ENCODE measurements at regions not wholly inside any gene's neighbourhood (a gene's known extent, or its start where the extent isn't known, plus 50 kb on each side); places are given as distances from the start of the nearest gene placed in this dataset.

DNA sequence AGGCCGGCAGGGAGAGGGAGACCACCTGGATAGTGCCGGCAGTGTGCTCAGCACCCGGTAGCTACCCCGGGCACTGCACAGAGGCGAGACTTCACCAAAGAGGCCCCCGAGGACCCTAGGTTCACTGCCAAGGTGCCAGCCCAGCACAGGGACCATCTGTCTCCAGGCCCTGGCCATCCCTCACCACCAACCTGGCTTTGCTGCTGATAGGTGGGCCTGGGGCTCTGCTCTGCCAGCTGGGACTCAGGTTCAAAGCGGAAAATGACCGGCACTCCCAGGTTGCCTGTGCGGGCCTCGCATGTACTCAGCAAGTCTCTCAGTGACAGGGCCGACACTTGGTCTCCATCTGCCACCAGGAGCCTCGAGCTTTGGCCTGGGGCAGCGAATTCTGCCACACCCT lies 812.2 kb downstream of the BRD1 start:
- no peak for ATAC-seq (ENCODE audit: low read depth)
- H3K9me3 ChIP-seq (ENCODE audit: severe bottlenecking): no peaks in the 10 kb centered on the region

DNA sequence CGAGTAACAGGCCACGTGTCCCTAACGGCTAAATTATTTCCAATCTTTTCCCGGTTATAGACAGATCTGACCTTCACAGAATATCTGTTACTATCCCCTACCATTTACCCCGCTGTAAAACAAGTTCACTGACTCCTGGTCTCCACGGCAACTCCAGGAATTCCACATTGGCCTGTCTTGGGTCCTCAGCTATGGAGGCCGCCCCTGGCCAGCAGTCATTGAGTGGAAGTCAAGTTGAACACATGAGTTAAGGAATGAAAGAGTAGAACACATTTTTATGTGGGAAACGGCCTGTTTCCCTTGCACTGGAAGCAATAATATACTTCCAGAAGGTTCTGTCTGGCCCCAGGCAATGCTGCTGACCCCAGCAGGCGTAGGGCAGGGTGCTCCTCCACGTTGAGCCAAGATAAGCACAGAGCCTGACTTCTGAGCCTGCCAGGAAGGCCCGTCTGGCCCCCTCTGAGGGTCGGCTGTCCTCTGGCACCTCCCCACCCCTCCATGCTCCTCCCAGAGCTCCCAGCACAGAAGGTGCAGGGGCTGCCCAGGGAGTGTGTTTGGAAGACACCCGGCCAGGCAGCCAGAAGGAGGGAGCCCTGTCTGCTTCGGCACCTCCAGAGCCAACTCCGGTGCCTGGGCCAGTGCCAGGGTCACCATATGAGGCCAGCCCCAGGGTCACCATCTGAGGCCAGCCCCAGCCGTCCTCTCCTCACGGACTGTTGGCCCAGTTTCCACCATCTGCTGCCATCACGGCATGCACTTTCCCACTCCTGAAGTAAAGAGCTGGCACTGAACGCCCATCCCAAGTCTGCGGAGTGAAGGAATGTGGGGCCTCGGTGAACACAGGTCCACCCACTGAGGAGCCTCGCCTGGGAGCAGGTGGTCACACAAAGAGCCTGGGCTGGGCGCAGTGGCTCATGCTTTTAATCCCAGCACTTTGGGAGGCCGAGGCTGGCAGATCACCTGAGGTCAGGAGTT lies 813.2 kb downstream of the BRD1 start:
- no peaks in the 10 kb centered on the region for H3K9me3 ChIP-seq (ENCODE audit: severe bottlenecking)
- no peak for ATAC-seq (ENCODE audit: low read depth)

More for the DNA sequence above, 812.2 kb downstream of the BRD1 start:
- TF ChIP-seq, protein P1, sequence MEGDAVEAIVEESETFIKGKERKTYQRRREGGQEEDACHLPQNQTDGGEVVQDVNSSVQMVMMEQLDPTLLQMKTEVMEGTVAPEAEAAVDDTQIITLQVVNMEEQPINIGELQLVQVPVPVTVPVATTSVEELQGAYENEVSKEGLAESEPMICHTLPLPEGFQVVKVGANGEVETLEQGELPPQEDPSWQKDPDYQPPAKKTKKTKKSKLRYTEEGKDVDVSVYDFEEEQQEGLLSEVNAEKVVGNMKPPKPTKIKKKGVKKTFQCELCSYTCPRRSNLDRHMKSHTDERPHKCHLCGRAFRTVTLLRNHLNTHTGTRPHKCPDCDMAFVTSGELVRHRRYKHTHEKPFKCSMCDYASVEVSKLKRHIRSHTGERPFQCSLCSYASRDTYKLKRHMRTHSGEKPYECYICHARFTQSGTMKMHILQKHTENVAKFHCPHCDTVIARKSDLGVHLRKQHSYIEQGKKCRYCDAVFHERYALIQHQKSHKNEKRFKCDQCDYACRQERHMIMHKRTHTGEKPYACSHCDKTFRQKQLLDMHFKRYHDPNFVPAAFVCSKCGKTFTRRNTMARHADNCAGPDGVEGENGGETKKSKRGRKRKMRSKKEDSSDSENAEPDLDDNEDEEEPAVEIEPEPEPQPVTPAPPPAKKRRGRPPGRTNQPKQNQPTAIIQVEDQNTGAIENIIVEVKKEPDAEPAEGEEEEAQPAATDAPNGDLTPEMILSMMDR (IDR thresholded peaks at IDR 0.05; ENCODE audit: poor library complexity, severe bottlenecking): no peak
- H3K27ac ChIP-seq (ENCODE audit: poor library complexity, severe bottlenecking): no peak overlapping the region
- no peaks in the 10 kb centered on the region for H3K36me3 ChIP-seq (ENCODE audit: low read depth)
- no peak for DNase-seq (ENCODE audit: low spot score)
- no peak overlapping the region for H3K4me3 ChIP-seq (ENCODE audit: severe bottlenecking)
- no peaks in the 10 kb centered on the region for H3K4me1 ChIP-seq (ENCODE audit: insufficient read depth, poor library complexity, severe bottlenecking)
- H3K27me3 ChIP-seq (ENCODE audit: insufficient read depth, poor library complexity, severe bottlenecking): peaks cover 2% of the 10 kb centered on the region

GRCh38 chr22:49013707-49014106 lies 814.0 kb downstream of the BRD1 start:
- Histone ChIP-seq H3K4me3 (ENCODE audit: severe bottlenecking) (no peak overlapping the region), H3K4me1 (ENCODE audit: insufficient read depth, poor library complexity, severe bottlenecking) (no peaks in the 10 kb centered on the region), H3K9me3 (ENCODE audit: severe bottlenecking) (no peaks in the 10 kb centered on the region), H3K36me3 (ENCODE audit: low read depth) (no peaks in the 10 kb centered on the region), H3K27me3 (ENCODE audit: insufficient read depth, poor library complexity, severe bottlenecking) (peaks cover 2% of the 10 kb centered on the region), H3K27ac (ENCODE audit: poor library complexity, severe bottlenecking) (no peak overlapping the region)
- DNase-seq (ENCODE audit: low spot score) (no peak), ATAC-seq (ENCODE audit: low read depth) (no peak)
- TF ChIP-seq, protein P1 (IDR thresholded peaks at IDR 0.05; ENCODE audit: poor library complexity, severe bottlenecking): no peak

More for the DNA sequence above, 813.2 kb downstream of the BRD1 start:
- Histone ChIP-seq H3K4me1 (ENCODE audit: insufficient read depth, poor library complexity, severe bottlenecking) (no peaks in the 10 kb centered on the region), H3K4me3 (ENCODE audit: severe bottlenecking) (no peak overlapping the region), H3K36me3 (ENCODE audit: low read depth) (no peaks in the 10 kb centered on the region), H3K27me3 (ENCODE audit: insufficient read depth, poor library complexity, severe bottlenecking) (peaks cover 2% of the 10 kb centered on the region), H3K27ac (ENCODE audit: poor library complexity, severe bottlenecking) (no peak overlapping the region)
- TF ChIP-seq, protein P1 (IDR thresholded peaks at IDR 0.05; ENCODE audit: poor library complexity, severe bottlenecking): no peak
- DNase-seq (ENCODE audit: low spot score): no peak

- DNase-seq (ENCODE audit: low spot score): no peak
Observed at GRCh38 chr22:49012712-49013395, 814.8 kb downstream of the BRD1 start.

More at GRCh38 chr22:49012712-49013395, 814.8 kb downstream of the BRD1 start:
- no peaks in the 10 kb centered on the region for H3K36me3 ChIP-seq (ENCODE audit: low read depth)
- H3K27me3 ChIP-seq (ENCODE audit: insufficient read depth, poor library complexity, severe bottlenecking): peaks cover 2% of the 10 kb centered on the region
- no peak overlapping the region for H3K27ac ChIP-seq (ENCODE audit: poor library complexity, severe bottlenecking)
- no peak overlapping the region for H3K4me3 ChIP-seq (ENCODE audit: severe bottlenecking)
- no peaks in the 10 kb centered on the region for H3K9me3 ChIP-seq (ENCODE audit: severe bottlenecking)
- no peak for ATAC-seq (ENCODE audit: low read depth)
- H3K4me1 ChIP-seq (ENCODE audit: insufficient read depth, poor library complexity, severe bottlenecking): no peaks in the 10 kb centered on the region
- TF ChIP-seq, protein P1 (IDR thresholded peaks at IDR 0.05; ENCODE audit: poor library complexity, severe bottlenecking): no peak
